Frontal cortex (tissue), 3 donors: ENCODE measurements at regions not wholly inside any gene's neighbourhood (a gene's known extent, or its start where the extent isn't known, plus 50 kb on each side); places are given as distances from the start of the nearest gene placed in this dataset.
"Not testable (repeated sequence)": the region's sequence is repeated elsewhere in the genome, so short reads cannot be mapped to it uniquely, and the experiment has no call there.

ENCODE experiments used
- DNase-seq, 2 donors: peaks; one replicate each; pipeline ENCODE4 v3.0.0; 2012; ENCODE audit warnings: low spot score in 2 of 2
- FAIRE-seq: peaks from 2 replicates; lab custom pipeline; 2012; peaks lifted over from hg19 to GRCh38; lab: Jason Lieb, UNC
- donor health status: control.
- donor health status: control.
- donor health status: control.

- no peak for FAIRE-seq
Measured at GRCh38 chr22:48485149-48486133, 1342.2 kb downstream of the BRD1 start.

GRCh38 chr22:48483764-48484528 is 1343.7 kb downstream of the BRD1 start:
- DNase-seq (no peak), FAIRE-seq (no peak)

More at GRCh38 chr22:48485149-48486133, 1342.2 kb downstream of the BRD1 start:
- no peak for DNase-seq

- DNase-seq (no peak), FAIRE-seq (no peak)
Measured at GRCh38 chr22:48482771-48483170, 1344.9 kb downstream of the BRD1 start.

- FAIRE-seq, result not testable (repeated sequence)
Measured at GRCh38 chr22:48482198-48482597, 1345.5 kb downstream of the BRD1 start.

GRCh38 chr22:48481748-48482147 is 1345.9 kb downstream of the BRD1 start:
- no peak for DNase-seq

More at GRCh38 chr22:48482198-48482597, 1345.5 kb downstream of the BRD1 start:
- DNase-seq, result not testable (repeated sequence)

GRCh38 chr22:48478529-48479265 is 1349.0 kb downstream of the BRD1 start:
- no peak for FAIRE-seq
- no peak for DNase-seq

More at GRCh38 chr22:48481748-48482147, 1345.9 kb downstream of the BRD1 start:
- FAIRE-seq, result no peak

GRCh38 chr22:48478124-48478523 is 1349.5 kb downstream of the BRD1 start:
- DNase-seq (no peak), FAIRE-seq (no peak)

GRCh38 chr22:48477031-48477721 is 1350.5 kb downstream of the BRD1 start:
- DNase-seq (no peak), FAIRE-seq (no peak)

GRCh38 chr22:48476577-48476976 is 1351.1 kb downstream of the BRD1 start:
- FAIRE-seq (no peak), DNase-seq (no peak)

GRCh38 chr22:48475661-48476345 is 1351.9 kb downstream of the BRD1 start:
- DNase-seq, result no peak
- no peak for FAIRE-seq

- FAIRE-seq (no peak), DNase-seq (no peak)
Measured at GRCh38 chr22:48474881-48475280, 1352.8 kb downstream of the BRD1 start.

- DNase-seq, result no peak
- FAIRE-seq, result no peak
Measured at GRCh38 chr22:48473202-48473601, 1354.5 kb downstream of the BRD1 start.

GRCh38 chr22:48464246-48464645 is 1363.4 kb downstream of the BRD1 start:
- DNase-seq (no peak), FAIRE-seq (no peak)

- no peak for DNase-seq
- no peak for FAIRE-seq
Measured at GRCh38 chr22:48459859-48460823, 1367.5 kb downstream of the BRD1 start.

- FAIRE-seq (no peak), DNase-seq (no peak)
Measured at GRCh38 chr22:48459259-48459658, 1368.4 kb downstream of the BRD1 start.

- DNase-seq, result no peak
Measured at GRCh38 chr22:48456449-48456848, 1371.2 kb downstream of the BRD1 start.

GRCh38 chr22:48453751-48454485 is 1373.8 kb downstream of the BRD1 start:
- FAIRE-seq (no peak), DNase-seq (no peak)

More at GRCh38 chr22:48456449-48456848, 1371.2 kb downstream of the BRD1 start:
- FAIRE-seq, result no peak
